GM19463 (cell line): ENCODE measurements at regions not wholly inside any gene's neighbourhood (a gene's known extent, or its start where the extent isn't known, plus 50 kb on each side); places are given as distances from the start of the nearest gene placed in this dataset.
"Not testable (repeated sequence)": the region's sequence is repeated elsewhere in the genome, so short reads cannot be mapped to it uniquely, and the experiment has no call there.

Experiments used
- ATAC-seq: cut with Tn5 transposase; IDR thresholded peaks from one replicate; pipeline ENCODE4 v1.9.1; 2021; ENCODE audit warnings: mild to moderate bottlenecking, moderate library complexity; ENCODE audit not compliant: unreplicated experiment

DNA sequence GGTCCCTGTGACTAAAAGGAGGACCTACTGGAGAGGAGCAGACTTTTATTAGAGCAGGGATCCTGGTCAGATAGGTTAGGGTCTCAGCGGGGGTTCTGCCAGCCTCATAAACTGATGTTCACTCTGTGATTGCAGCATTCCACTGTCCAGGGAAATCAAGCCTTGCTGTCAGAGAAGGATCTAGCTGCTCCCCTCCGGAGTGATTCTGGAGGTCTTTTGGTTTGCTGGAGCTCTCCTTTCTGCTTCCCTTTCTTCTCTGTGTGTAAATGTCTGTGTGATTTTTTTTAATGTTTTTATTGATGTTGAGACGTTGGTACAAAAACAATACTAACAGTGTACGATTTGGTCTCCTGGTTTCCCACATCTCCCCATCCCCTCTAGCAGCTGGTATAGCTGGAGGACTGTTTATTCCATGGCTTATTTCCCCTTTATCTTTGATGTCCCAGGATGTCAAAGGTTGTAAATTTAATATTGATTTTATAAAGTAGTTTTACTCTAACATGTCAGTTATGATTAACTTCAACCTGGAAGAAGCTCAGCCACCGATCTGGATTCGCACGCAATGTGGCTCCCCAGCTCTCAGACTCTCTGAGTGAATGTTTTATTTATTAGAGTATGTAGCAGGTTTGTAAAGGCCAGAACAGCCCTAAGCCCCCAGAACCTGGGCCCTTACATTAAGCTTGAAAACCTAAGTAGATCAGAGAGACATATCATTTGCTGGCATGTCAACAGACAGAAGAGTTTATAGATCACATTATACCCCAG, 202.3 kb upstream of the G2E3 start:
- no peak for ATAC-seq

DNA sequence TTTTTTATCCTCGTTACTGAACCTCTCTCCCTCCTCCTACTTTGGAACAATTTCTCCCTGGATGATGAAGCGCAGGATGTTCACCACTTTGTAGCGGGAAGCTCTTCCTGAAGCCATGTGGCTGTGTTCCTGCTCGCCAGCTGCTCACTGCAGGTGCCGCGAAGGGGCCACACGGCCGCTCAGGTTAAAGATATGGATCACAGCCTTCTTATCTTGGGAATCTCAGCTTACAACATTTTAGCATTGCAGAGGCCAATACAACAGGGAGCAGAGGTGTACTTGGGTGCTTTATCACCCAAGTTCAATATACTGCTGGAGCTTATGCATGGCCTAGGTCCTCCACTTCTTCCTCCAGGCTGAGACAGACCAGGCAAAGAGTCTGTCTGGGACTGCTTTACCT, 201.2 kb upstream of the G2E3 start:
- no peak for ATAC-seq

DNA sequence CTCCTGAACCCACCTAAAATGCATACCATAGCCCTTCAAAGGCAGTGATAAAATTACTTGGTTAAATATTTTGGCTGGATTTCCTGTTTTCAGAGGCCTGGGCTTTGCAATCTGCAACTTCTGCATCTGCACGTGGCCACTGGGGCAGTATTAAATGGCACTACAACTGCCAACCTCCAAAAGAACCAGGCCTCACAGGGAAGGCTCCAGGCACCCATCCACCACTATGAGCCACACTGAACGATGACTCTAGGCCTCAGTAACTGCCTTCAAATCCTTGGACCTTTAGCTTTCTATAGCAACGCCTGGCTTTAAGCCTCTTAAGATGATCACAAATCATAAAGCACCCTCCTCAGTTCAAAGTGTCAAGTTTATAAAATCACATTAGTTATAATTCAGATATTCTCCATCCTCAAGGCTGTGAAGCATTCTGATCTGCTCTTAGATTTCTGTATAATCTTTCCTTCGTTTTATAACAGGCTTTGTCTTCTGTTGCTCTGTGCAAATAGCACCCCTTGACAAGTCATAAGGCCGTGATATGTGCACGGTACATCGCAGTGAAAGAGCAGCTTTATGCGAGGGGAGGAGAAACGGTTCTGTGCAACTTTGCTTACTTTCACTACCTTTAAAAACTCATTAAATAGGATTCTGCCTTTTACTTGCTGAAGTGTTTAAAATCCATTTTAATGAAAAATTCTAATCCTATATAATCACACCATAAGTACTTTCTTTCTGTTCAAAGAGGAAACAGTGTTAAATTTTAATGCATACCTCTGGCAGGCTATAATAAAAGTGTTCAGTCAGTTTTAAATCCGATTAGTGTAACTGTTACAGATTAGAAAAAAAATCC, 196.4 kb upstream of the G2E3 start:
- no peak for ATAC-seq

DNA sequence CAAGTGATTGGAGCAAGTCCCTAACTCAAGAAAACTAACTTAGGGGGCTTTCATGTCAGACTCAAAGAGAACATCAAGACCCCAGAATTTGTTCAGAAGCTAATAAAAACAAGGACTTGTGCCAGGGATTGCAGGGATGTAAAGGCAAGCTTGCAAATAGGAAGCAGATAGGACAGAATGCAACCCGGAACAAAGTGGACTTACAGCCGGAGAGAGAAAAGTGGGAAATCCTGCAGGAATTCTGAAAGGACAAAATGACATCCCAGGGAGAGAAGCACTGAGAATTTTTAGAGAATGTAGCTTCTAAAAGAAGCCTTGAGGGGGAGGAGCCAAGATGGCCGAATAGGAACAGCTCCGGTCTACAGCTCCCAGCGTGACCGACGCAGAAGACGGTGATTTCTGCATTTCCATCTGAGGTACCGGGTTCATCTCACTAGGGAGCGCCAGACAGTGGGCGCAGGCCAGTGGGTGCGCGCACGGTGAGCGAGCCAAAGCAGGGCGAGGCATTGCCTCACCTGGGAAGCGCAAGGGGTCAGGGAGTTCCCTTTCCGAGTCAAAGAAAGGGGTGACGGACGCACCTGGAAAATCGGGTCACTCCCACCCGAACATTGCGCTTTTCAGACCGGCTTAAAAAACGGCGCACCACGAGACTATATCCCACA, 195.6 kb upstream of the G2E3 start:
- ATAC-seq = not testable (repeated sequence)

DNA sequence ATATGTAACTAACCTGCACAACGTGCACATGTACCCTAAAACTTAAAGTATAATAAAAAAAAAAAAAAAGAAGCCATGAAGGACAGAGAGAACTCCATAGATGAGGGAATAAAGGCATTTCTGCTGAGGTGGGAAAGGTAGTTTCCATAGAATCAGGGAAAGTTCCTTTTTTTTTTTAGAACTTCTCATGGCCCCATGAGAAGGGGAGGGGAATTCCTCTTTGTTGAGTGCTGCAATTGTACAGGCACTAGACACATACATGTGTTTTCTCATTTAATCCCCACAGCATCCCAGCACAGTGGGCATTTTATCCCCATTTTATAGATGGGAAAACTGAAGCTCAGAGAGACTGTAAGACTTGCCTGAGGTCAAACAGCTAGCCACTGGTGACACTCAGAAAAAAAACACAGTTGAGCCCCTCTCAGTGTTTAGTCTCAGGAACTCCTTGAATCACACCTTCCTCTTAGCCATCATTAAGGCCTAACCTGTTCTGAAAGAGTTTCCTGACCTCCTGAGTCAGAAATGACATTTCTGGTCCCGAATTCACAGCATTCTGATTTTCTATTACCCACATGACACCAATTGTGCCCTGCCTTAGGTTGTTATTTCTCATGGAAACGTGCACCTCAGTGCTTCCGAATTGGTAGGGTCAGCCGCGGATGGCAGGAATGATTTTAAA, 189.3 kb upstream of the G2E3 start:
- ATAC-seq = no peak

DNA sequence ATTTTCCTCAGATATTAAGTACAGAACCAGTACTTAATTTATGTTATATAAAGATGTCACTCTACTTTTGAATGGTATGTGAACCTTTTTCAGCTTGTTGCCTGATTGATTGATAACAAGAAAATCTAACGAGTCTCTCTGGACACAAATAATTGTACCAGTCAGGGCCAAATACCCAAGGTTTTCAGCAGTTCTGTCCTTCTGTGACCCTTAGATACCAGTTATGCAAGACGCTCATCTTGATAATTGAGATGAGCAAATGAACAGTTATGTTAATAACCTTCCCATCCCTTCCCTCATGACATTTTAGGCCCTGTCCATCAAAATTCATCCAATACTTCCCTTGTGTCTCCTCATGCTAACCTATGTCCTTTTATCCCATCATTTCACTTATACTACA, 185.9 kb upstream of the G2E3 start:
- no peak for ATAC-seq

DNA sequence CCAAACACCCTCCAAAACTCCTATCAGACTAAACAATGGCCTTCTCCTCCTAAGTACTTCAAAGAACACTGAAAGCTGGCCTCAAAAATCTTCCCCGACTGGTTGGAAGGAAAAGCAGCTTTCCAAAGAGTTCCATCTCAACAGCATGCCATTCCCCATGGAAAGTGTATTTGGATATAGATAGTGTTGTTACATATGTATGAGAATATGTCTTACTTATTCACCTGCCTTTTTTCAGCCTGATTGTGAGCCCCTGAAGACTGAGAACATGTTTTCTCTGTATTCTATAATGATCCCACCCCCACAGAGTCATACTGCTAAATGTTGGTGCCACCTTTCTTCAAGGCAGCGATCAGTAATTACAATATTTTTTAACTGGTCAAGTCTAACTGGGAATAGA, 185.4 kb upstream of the G2E3 start:
- no peak for ATAC-seq

DNA sequence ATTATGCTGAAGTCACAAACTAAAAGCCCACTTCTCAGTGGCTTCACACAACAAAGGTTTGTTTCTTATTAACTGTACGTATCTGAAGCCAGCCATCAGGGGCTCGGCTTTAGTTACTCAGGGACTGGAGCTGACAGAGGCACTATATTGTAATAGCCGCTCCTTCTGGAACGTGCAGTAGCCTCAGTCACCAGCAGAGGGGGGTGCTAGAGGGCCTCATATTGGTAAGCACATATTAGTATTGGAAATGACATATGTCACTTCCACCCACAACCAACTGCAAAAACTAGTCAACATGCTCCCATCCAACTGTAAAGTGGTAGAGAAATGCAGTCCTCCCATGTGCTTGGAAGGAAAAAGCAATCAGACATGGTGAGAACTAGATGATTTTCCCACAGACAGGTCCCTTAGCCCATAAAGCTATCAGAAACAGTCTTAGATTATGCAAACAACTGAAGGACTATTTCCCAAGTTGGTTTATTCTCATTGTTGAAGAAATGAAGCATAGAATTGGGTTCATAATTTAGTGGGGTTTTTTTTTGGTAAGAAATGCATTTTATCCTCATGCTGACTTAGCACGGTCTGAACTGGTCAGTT, 183.6 kb upstream of the G2E3 start:
- ATAC-seq = peak; percentile 95

DNA sequence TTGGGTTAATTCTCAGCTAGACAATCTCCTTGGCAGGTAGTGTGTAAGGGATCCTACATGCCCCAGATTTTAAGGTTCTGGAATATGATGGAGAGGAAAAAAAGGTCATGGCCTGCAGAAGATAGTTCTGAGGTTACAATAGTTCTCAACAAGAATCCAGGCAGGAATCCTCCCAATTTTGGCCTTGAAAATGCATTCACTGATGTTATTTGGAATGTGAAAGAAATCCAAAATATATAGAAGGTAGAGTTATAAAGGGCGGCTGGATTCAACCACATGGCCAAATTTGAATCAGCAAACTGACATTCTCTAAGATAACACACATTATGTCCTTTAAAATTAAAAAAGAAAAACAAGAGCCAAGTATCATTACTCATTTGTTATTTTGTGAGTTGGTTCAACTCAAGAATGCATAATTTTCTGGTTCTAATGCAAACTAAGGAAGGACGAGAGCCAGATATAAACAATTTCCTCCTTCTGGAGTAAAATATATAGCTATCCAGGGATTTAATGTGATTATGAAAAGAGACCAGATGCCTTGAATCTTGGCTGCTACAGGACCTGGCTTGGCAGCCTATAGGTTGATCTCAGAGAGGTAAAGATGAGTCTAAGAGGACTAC, 177.0 kb upstream of the G2E3 start:
- ATAC-seq = no peak

DNA sequence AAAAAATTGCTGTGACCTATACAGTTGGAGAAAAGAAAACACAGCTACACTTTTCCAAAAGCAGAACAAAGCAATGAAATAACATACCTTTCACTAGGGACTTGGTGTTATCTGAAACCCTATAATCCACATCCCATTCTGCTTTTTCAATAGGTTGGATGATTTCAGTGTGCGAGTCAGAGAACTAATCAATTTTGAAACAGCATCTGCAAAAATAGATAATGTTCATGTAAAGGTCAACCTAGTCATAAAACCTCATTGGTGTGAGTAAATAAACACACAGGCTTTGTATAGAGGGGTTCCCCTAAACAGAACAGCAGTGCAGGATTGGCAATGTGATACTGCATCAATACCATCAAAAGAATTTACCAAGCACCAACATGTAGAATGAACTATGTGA, 173.0 kb upstream of the G2E3 start:
- ATAC-seq = no peak

DNA sequence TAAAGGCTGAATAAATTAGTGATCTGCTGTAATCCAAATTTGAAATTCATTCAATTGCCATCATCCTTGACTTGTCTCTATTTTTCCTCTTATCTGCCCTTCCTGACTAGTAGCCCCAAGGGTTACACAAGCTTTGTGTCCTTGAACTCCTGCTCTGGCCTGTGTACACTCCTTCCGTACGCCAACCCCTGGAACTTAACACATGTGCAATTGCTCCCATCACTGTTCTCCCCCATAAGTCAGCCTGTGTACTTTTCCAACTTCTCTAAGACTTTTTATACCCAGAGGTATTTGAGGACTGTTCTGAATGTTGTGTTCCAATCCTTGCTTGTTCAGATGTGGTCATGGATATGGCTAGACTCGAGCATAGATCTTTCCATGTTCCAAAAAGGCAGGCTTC, 171.1 kb upstream of the G2E3 start:
- ATAC-seq = no peak

DNA sequence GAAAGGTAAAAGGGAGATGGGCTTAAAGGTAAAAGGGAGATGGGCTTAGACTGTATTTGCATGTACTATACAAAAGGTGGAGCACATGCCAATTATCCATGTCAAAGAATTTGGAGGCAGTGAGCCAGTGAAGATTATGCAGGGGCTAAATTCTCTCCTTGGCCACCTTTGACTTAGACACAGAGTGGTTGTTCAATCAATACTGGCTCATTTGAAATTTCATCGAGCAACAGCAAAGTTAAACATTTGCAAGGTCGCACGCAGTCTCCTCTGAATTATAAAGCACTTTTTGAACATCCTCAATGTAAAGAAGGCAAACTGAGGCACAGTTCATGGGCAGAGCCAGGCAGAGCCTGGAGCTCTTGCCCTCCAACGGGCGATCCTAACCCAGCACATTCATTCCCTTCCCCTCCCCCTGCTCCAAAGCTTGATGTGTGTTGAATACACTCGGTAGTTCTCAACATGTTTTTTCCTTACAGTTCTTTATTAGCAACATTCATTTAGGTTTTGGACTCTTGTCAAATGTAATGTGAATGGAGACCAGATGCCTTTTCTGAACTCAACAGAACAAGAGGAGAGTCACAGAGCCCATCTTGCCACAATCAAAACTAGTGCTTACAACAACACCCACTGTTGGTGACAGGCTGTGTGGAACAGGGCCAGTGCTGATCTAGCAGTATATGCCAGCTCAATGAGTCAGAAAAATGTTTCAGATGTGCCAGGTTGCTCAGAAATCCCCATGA, 169.7 kb upstream of the G2E3 start:
- ATAC-seq = no peak

DNA sequence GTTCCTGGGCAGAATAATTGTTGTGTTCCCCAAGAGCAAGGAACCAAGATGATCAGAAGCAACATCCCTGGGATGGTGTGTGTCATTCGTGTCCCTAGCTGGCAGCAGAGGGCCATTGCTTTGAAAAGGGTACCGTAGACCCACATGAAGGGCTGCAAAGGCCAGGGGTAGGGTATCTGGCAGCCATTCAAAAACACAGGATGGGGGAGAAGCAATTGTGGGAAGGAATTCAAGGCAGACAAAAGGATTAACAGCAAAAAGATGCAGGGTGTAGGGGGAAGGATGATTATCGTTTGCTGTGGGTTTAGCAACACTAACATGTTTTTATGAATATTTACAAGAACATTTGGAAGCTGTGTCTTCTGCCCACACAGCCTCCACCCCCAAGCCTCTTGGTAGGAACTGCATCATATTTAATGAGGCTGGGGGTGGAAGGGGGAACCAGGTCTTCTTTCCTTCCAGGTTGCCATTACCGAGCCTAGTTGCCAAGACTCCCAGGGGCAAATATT, 169.0 kb upstream of the G2E3 start:
- no peak for ATAC-seq

DNA sequence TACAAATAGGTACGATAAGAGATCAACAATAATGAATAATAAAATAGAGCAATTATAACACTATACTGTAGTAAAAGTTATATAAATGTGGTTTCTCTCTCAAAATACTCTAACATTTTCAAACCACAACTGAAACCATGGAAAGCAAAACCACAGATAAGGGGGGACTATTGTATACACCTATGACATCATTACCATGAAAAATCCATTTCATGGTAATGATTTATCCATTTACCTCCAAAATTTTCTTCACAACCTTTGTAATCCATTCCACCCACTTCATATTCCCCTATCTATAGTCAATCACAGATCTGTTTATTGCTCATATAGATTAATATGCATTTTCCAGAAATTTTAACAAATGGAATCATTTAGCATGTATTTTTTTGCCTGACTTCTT, 163.9 kb upstream of the G2E3 start:
- ATAC-seq = no peak

DNA sequence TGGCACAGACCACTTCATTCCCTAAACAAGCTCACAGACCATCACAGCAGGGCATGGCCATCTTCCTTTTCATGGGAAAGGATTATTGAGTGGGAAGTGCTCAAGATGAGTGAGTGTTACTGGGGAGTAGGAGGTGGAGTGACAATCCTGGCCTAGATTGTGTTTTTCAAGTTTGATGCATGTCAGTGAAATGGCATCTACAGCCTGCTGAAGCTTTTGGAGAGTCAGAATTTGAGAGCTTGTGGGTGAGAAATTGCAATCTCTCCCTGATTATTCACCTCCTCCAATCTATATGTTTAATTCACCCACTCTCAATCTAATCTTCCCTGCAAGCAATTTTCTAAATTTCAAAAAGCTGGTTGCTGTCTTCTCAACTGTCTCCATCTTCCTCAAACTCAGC, 156.1 kb upstream of the G2E3 start:
- ATAC-seq = no peak

DNA sequence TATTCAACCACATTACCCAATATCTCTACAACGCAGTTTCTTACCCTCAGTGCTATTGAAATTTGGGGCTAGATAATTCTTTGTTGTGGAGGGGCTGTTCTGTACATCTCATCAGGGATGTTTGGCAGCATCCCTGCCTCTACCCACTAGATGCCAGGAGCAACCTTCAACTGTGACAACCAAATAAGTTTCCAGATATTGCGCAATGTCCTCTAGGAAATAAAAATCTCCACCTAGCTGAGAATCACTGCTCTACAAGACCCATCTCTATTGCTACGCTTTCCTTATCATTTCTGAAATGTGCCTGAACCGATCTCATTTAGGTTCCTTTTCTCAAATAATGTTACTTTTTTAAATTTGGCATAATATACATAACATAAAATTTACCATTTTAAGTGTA, 155.2 kb upstream of the G2E3 start:
- ATAC-seq = no peak

DNA sequence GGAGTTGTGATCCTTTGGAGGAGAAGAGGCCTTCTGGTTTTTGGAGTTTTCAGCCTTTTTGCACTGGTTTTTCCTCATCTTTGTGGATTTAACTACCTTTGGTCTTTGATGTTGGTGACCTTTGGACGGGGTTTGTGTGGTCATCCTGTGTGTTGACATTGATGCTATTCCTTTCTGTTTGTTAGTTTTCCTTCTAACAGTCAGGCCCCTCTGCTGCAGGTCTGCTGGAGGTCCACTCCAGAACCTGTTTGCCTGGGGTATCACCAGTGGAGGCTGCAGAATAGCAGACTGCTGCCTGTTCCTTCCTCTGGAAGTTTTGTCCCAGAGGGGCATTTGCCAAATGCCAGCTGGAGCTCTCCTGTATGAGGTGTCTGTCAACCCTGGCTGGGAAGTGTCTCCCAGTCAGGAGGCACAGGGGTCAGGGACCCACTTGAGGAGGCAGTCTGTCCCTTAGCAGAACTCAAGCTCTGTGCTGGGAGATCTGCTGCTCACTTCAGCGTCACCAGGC, 149.4 kb upstream of the G2E3 start:
- ATAC-seq = not testable (repeated sequence)

DNA sequence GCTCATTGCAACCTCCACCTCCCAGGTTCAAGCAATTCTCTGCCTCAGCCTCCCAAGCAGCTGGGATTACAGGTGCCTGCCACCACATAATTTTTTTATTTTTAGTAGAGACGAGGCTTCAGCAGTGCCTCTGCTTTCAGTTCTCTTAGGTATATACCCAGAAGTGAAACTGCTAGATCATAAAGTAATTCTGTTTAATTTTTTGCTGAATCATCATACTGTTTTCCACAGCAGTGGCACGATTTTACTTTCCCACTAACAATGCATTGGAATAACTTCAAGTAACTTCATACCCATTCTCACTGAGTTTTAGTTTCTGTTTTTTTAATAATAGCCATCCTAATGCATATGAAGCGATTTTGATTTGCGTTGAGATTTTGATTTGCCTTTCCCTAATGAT, 148.0 kb upstream of the G2E3 start:
- no peak for ATAC-seq

DNA sequence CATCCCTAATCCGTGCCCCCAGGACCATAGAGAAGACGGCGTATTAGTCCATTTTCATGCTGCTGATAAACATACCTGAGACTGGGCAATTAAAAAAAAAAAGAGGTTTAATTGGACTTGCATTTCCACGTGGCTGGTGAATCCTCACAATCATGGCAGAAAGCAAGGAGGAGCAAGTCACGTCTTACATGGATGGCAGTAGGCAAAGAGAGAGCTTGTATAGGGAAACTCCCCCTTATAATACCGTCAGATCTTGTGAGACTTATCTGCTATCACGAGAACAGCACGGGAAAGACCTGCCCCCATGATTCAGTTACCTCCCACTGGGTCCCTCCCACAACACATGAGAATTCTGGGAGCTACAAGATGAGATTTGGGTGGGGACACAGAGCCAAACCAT, 145.8 kb upstream of the G2E3 start:
- not testable (repeated sequence) for ATAC-seq
